ENCODE measurements at regions not wholly inside any gene's neighbourhood (a gene's known extent, or its start where the extent isn't known, plus 50 kb on each side); places are given as distances from the start of the nearest gene placed in this dataset.

DNA sequence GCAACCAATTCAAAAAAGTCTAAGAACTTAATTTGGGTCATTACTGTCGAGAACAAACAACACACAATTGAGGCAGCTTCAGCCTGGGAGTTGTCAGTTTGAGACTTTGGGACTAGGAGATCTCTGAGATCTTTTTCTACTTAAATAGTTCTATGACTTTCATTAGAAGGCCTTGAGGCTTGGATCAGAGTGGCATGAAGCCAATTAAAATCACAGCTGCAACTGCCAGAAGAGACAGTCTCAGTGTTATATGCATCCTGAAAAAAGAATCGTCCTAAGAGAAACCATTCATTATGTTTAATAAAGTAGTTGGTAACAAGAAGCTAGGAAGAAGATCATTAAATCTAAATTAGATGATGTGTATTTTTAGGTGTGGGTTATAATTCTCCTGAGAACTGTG, 170.8 kb upstream of the RASSF8 start:
- TF ChIP-seq CTCF (IDR thresholded peaks at IDR 0.05) = no peak
- TF ChIP-seq EP300 (IDR thresholded peaks at IDR 0.05) = no peak
